Neuronal stem cell (in vitro differentiated cells): ENCODE measurements at regions not wholly inside any gene's neighbourhood (a gene's known extent, or its start where the extent isn't known, plus 50 kb on each side); places are given as distances from the start of the nearest gene placed in this dataset.
A peak's percentile ranks its signal among the peaks of the same experiment; 100 is the strongest.

Experiments
- DNase-seq: peaks from one replicate; pipeline ENCODE4 v3.0.0-alpha.2; 2013; ENCODE audit warnings: low spot score
- H2AFZ ChIP-seq: one replicate; pipeline ENCODE4 v1.6.1; 2013; ENCODE audit warnings: mild to moderate bottlenecking, low read length, inconsistent platforms
- H2AK5ac ChIP-seq: 2 replicates; pipeline ENCODE4 v1.6.1; 2013; ENCODE audit warnings: low read depth, mild to moderate bottlenecking, inconsistent platforms, low read length, moderate library complexity, mixed read lengths
- H2BK120ac ChIP-seq: 2 replicates; pipeline ENCODE4 v1.6.1; 2013; ENCODE audit warnings: low read depth, mild to moderate bottlenecking, inconsistent platforms, low read length, moderate library complexity, mixed read lengths
- H2BK12ac ChIP-seq: one replicate; pipeline ENCODE4 v1.6.1; 2013; ENCODE audit warnings: low read length, inconsistent platforms
- H2BK15ac ChIP-seq: 2 replicates; pipeline ENCODE4 v1.6.1; 2013; ENCODE audit warnings: mild to moderate bottlenecking, low read length, inconsistent platforms, mixed read lengths
- H2BK5ac ChIP-seq: one replicate; pipeline ENCODE4 v1.6.1; 2013; ENCODE audit warnings: inconsistent platforms, mild to moderate bottlenecking, low read length, moderate library complexity
- H3K14ac ChIP-seq: one replicate; pipeline ENCODE4 v1.6.1; 2013; ENCODE audit warnings: low read length, inconsistent platforms
- H3K18ac ChIP-seq: 2 replicates; pipeline ENCODE4 v1.6.1; 2013; ENCODE audit warnings: low read length, inconsistent platforms
- H3K23ac ChIP-seq: 2 replicates; pipeline ENCODE4 v1.6.1; 2013; ENCODE audit warnings: low read depth, mild to moderate bottlenecking, mixed read lengths, low read length, inconsistent platforms; ENCODE audit not compliant: poor library complexity
- H3K27ac ChIP-seq: replicated peaks from 3 replicates; pipeline ENCODE4 v1.5.1; 2013; ENCODE audit warnings: low read length, inconsistent platforms
- H3K27me3 ChIP-seq, 3 experiments: 2 replicates each; pipeline ENCODE4 v1.6.1; 2013; ENCODE audit warnings: low read length in 3 of 3, mild to moderate bottlenecking in 2 of 3, inconsistent platforms in 1 of 3, low read depth in 1 of 3, mixed read lengths in 1 of 3, moderate library complexity in 1 of 3; ENCODE audit not compliant: control insufficient read depth in 3 of 3, insufficient read depth in 3 of 3
- H3K36me3 ChIP-seq, 2 donors: replicated peaks in 1 of 2; 2 replicates each; pipeline ENCODE4 v1.6.1; 2013; ENCODE audit warnings: low read length in 2 of 2; ENCODE audit not compliant: control insufficient read depth in 2 of 2, insufficient read depth in 2 of 2
- H3K4ac ChIP-seq: 2 replicates; pipeline ENCODE4 v1.6.1; 2013; ENCODE audit warnings: inconsistent platforms, mild to moderate bottlenecking, low read length, moderate library complexity
- H3K4me1 ChIP-seq, 2 donors: 1 replicate in 1 of 2; 2 replicates in 1 of 2; pipeline ENCODE4 v1.6.1; 2013; ENCODE audit warnings: low read length in 2 of 2, low read depth in 1 of 2; ENCODE audit not compliant: control insufficient read depth in 2 of 2, insufficient read depth in 1 of 2
- H3K4me2 ChIP-seq: one replicate; pipeline ENCODE4 v1.6.1; 2013; ENCODE audit warnings: mild to moderate bottlenecking, low read length, inconsistent platforms; ENCODE audit not compliant: insufficient read depth, poor library complexity, severe bottlenecking
- H3K4me3 ChIP-seq, 2 donors: 2 replicates each; pipeline ENCODE4 v1.5.1; 2013; ENCODE audit warnings: low read length in 2 of 2, mild to moderate bottlenecking in 2 of 2, inconsistent platforms in 1 of 2, moderate library complexity in 1 of 2
- H3K79me1 ChIP-seq: one replicate; pipeline ENCODE4 v1.6.1; 2013; ENCODE audit warnings: low read depth, mild to moderate bottlenecking, inconsistent platforms, low read length, moderate library complexity
- H3K9ac ChIP-seq: one replicate; pipeline ENCODE4 v1.6.1; 2013; ENCODE audit warnings: mild to moderate bottlenecking, low read depth, low read length, inconsistent platforms; ENCODE audit not compliant: poor library complexity
- H3K9me3 ChIP-seq, 2 donors: replicated peaks in 1 of 2; 2 replicates each; pipeline versions ENCODE3 to v1.6.1; 2013; ENCODE audit warnings: low read length in 2 of 2, mild to moderate bottlenecking in 2 of 2, inconsistent platforms in 1 of 2, low read depth in 1 of 2, mixed read lengths in 1 of 2, moderate library complexity in 1 of 2; ENCODE audit not compliant: control insufficient read depth in 2 of 2, insufficient read depth in 1 of 2
- H4K8ac ChIP-seq: one replicate; pipeline ENCODE4 v1.6.1; 2013; ENCODE audit warnings: low read depth, mild to moderate bottlenecking, inconsistent platforms, low read length, moderate library complexity
- H4K91ac ChIP-seq: one replicate; pipeline ENCODE4 v1.6.1; 2013; ENCODE audit warnings: low read length, low read depth, mild to moderate bottlenecking, inconsistent platforms; ENCODE audit not compliant: poor library complexity
- WGBS, 2 donors: extraction: QIAGEN DNeasy Blood & Tissue Kit; methylation state at CpG; one replicate each; pipeline ENCODE4 v1.1.7; 2013; ENCODE audit warnings: missing lambda C conversion rate in 2 of 2, mixed read lengths in 1 of 2; ENCODE audit not compliant: insufficient read length in 2 of 2, insufficient replicate concordance in 1 of 2; ENCODE audit errors: extremely low coverage in 2 of 2; 5-methylcytosine and 5-hydroxymethylcytosine counted together

GRCh38 chr2:153057743-153058142 lies 339.3 kb downstream of the ARL6IP6 start:
- peak overlapping the region; percentile 56 for H2AK5ac ChIP-seq
- H3K36me3 ChIP-seq = no peaks in the 10 kb centered on the region
- no peak overlapping the region for H2BK5ac ChIP-seq
- peak overlapping the region; percentile 78 for H2BK12ac ChIP-seq
- H3K4me1 ChIP-seq = peaks cover 7 to 9% of the 10 kb centered on the region in 2 donors
- no peak overlapping the region for H4K91ac ChIP-seq
- no peak overlapping the region for H2BK120ac ChIP-seq
- H3K79me1 ChIP-seq = no peaks in the 10 kb centered on the region
- H3K18ac ChIP-seq = no peak overlapping the region
- H3K4me3 ChIP-seq = no peak overlapping the region
- no peak overlapping the region for H4K8ac ChIP-seq
- no peak overlapping the region for H2AFZ ChIP-seq
- no peak overlapping the region for H3K4ac ChIP-seq
- peak overlapping the region; percentile 97 for H2BK15ac ChIP-seq
- H3K4me2 ChIP-seq = no peak overlapping the region
- WGBS, 2 donors = no CpG with 5 or more reads among the region's 1 CpG
- H3K9me3 ChIP-seq = no peaks in the 10 kb centered on the region
- no peaks in the 10 kb centered on the region for H3K27me3 ChIP-seq
- no peak overlapping the region for H3K9ac ChIP-seq
- no peak for DNase-seq
- H3K14ac ChIP-seq = no peak overlapping the region
- H3K23ac ChIP-seq = no peak overlapping the region
- no peak overlapping the region for H3K27ac ChIP-seq

DNA sequence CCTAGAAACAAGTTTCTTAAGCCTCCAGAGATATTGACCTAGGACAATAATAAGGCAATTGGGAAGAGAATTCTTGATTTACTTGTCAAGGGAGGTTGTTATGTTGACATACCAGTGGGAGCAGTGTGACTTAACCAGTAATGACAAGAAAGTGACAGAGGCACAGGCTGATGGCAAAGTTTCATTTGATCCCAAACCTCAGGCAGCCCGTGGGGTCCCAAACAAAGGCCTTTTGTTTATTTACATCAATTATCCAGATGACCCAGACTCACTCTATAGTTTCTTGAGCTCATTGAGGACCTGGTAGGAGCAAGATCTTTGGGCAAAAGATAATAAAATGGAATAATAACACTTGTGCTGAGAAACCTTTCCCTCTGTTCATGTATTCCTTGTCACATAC lies 336.8 kb downstream of the ARL6IP6 start:
- no peaks in the 10 kb centered on the region for H3K27me3 ChIP-seq
- H3K4ac ChIP-seq = no peak overlapping the region
- H3K9ac ChIP-seq = no peak overlapping the region
- no peak overlapping the region for H3K4me3 ChIP-seq
- no peak overlapping the region for H2BK12ac ChIP-seq
- H2BK5ac ChIP-seq = no peak overlapping the region
- DNase-seq = peak; percentile 37
- no CpG with 5 or more reads among the region's 1 CpG for WGBS, 2 donors
- H2BK120ac ChIP-seq = no peak overlapping the region
- H3K27ac ChIP-seq = no peak overlapping the region
- H3K36me3 ChIP-seq = no peaks in the 10 kb centered on the region
- H2AK5ac ChIP-seq = no peak overlapping the region
- H4K8ac ChIP-seq = no peak overlapping the region
- no peak overlapping the region for H3K18ac ChIP-seq
- H2BK15ac ChIP-seq = no peak overlapping the region
- no peak overlapping the region for H2AFZ ChIP-seq
- H3K79me1 ChIP-seq = no peaks in the 10 kb centered on the region
- peaks cover 7 to 9% of the 10 kb centered on the region in 2 donors for H3K4me1 ChIP-seq
- no peaks in the 10 kb centered on the region for H3K9me3 ChIP-seq
- no peak overlapping the region for H3K4me2 ChIP-seq
- no peak overlapping the region for H3K23ac ChIP-seq
- H3K14ac ChIP-seq = no peak overlapping the region
- no peak overlapping the region for H4K91ac ChIP-seq

DNA sequence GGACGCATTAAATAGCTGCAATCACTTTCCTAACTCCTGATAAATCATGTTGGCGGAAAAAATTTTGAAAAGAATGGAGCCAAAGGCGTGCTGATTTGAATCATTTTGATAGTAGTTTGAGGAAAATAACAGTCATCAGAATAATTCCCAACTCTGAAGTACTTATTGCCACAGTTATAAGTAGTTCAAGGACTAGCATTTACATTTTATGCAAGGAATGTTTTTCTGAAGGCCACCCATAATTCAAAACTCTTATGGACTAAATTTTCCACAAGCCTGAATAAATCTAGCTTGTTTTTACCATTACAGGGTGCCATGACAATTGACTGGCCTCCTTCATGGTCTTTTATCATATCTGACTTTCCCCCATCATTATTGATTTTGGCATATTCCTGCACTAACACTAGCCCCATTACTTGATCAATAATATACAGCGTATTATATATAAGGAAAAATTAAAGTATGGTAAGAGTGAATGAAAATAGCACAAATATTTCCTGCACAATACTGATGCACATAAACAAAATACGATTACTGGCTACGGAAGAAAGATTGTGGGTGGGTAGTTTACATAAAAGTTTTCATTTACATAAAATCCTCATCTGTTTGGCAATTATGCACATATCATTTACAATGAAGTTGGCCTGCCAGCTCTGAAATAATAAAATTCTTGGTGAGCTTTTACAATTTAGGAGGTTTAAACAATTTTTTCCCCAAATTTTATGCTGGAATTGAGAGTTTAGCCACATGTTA lies 334.6 kb downstream of the ARL6IP6 start:
- Histone ChIP-seq H2BK12ac (no peak overlapping the region), H3K4ac (no peak overlapping the region), H3K9ac (no peak overlapping the region), H2AK5ac (no peak overlapping the region), H3K14ac (no peak overlapping the region), H3K4me1 (peaks cover 0 to 4% of the 10 kb centered on the region in 2 donors), H4K8ac (no peak overlapping the region), H3K18ac (no peak overlapping the region), H2BK120ac (no peak overlapping the region), H2BK15ac (no peak overlapping the region), H3K4me3 (no peak overlapping the region), H3K4me2 (no peak overlapping the region), H3K27me3 (no peaks in the 10 kb centered on the region), H3K9me3 (no peaks in the 10 kb centered on the region), H2AFZ (no peak overlapping the region), H3K23ac (no peak overlapping the region), H4K91ac (no peak overlapping the region), H3K79me1 (no peaks in the 10 kb centered on the region), H3K36me3 (no peaks in the 10 kb centered on the region), H2BK5ac (no peak overlapping the region), H3K27ac (no peak overlapping the region)
- WGBS, 2 donors = no CpG with 5 or more reads among the region's 6 CpGs
- DNase-seq = no peak

GRCh38 chr2:153047220-153047619 lies 328.8 kb downstream of the ARL6IP6 start:
- Histone ChIP-seq H2BK12ac (no peak overlapping the region), H3K14ac (no peak overlapping the region), H3K36me3 (no peaks in the 10 kb centered on the region), H3K23ac (no peak overlapping the region), H4K91ac (no peak overlapping the region), H2AFZ (peak overlapping the region; percentile 67), H3K27me3 (no peaks in the 10 kb centered on the region), H2BK5ac (no peak overlapping the region), H3K4me1 (peaks cover 0 to 2% of the 10 kb centered on the region in 2 donors), H3K9ac (no peak overlapping the region), H3K4ac (no peak overlapping the region), H3K27ac (no peak overlapping the region), H2AK5ac (no peak overlapping the region), H3K4me3 (no peak overlapping the region), H3K79me1 (no peaks in the 10 kb centered on the region), H3K4me2 (no peak overlapping the region), H2BK120ac (no peak overlapping the region), H4K8ac (no peak overlapping the region), H3K9me3 (no peaks in the 10 kb centered on the region), H3K18ac (peak overlapping the region; percentile 59), H2BK15ac (no peak overlapping the region)
- no peak for DNase-seq
- WGBS, 2 donors = no CpG with 5 or more reads among the region's 1 CpG
